ENCODE measurements at regions not wholly inside any gene's neighbourhood (a gene's known extent, or its start where the extent isn't known, plus 50 kb on each side); places are given as distances from the start of the nearest gene placed in this dataset.

DNA sequence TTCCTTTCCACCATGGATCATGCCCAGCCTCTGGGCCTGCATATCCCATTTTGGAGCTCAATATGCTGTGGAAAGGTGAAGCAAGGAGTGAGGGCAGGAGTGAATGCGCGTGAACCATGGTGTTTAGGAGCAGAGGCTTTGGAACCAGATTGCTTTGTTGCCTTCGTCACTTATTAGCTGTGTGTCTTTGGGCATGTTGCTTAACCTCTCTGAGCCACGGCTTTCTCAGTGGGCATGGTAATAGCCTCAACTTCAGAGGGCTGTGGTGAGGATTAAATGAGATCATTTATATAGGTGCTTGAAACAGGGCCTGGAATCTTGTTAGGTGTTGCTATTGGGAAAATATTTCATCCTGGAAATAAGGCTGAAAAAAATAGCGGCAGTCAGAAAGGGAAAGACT, 129.7 kb downstream of the WNT7A start:
- DNase-seq = no peak
- Histone ChIP-seq H3K4me3 (no peak overlapping the region), H3K27ac (ENCODE audit: low read depth in 1 of 2, low read length in 1 of 2) (no peak overlapping the region), H3K9ac (ENCODE audit: insufficient read depth in 1 of 2, low read length in 2 of 2) (no peak overlapping the region), H3K9me3 (ENCODE audit: control insufficient read depth in 4 of 4, insufficient read depth in 3 of 4, low read length in 3 of 4) (peaks cover 0 to 3% (median 0%) of the 10 kb centered on the region in 4 donors), H3K36me3 (ENCODE audit: control insufficient read depth in 4 of 4, insufficient read depth in 4 of 4, low read length in 4 of 4) (no peaks in the 10 kb centered on the region), H3K4me1 (ENCODE audit: control insufficient read depth in 5 of 5, insufficient read depth in 5 of 5, low read length in 5 of 5) (peaks cover 0 to 9% (median 0%) of the 10 kb centered on the region in 5 donors), H3K27me3 (ENCODE audit: control insufficient read depth in 3 of 3, insufficient read depth in 3 of 3, low read length in 2 of 3) (no peaks in the 10 kb centered on the region)
- no peak for ATAC-seq (ENCODE audit: insufficient read depth, low FRiP score)
- TF ChIP-seq, protein P1, sequence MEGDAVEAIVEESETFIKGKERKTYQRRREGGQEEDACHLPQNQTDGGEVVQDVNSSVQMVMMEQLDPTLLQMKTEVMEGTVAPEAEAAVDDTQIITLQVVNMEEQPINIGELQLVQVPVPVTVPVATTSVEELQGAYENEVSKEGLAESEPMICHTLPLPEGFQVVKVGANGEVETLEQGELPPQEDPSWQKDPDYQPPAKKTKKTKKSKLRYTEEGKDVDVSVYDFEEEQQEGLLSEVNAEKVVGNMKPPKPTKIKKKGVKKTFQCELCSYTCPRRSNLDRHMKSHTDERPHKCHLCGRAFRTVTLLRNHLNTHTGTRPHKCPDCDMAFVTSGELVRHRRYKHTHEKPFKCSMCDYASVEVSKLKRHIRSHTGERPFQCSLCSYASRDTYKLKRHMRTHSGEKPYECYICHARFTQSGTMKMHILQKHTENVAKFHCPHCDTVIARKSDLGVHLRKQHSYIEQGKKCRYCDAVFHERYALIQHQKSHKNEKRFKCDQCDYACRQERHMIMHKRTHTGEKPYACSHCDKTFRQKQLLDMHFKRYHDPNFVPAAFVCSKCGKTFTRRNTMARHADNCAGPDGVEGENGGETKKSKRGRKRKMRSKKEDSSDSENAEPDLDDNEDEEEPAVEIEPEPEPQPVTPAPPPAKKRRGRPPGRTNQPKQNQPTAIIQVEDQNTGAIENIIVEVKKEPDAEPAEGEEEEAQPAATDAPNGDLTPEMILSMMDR (IDR thresholded peaks at IDR 0.05; ENCODE audit: control extremely low read depth, extremely low read depth) = no peak
- WGBS, 2 donors = 93 to 94% methylated on average over 5 of the region's 5 CpGs

DNA sequence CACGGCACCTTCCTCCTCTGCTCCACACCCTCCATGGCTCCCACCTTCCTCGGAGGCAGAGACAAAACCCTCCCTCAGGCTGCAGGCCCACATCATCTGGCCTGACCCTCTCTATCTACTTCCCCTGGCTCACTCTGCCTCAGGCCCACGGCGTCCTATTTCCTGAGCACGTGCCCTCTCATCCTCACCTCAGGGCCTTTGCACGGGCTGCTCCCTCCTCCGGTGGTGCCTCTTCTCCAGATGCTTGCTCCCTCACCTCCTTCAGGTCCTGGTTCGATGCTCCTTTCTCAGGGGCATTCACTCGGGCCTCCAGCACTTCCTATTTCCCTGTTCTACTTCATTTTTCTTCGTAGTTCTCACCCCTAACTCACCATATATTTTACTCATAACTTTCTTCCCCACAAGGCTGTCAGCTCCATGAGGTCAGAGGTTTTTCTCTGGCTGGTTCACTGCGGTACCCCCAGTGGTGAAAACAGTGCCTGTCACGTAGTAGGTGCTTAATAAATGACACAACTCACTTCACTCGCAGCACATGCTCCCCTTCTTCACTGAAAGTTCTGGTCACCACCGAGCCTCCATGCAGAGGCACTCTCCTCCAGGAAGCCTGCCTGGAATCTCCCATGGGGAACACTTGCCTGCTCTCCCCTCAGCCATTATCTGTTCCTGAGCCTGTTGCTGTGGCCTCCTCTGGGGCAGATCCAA, 130.7 kb downstream of the WNT7A start:
- Histone ChIP-seq H3K4me3 (no peak overlapping the region), H3K27me3 (ENCODE audit: control insufficient read depth in 3 of 3, insufficient read depth in 3 of 3, low read length in 2 of 3) (no peaks in the 10 kb centered on the region), H3K9me3 (ENCODE audit: control insufficient read depth in 4 of 4, insufficient read depth in 3 of 4, low read length in 3 of 4) (no peaks in the 10 kb centered on the region), H3K36me3 (ENCODE audit: control insufficient read depth in 4 of 4, insufficient read depth in 4 of 4, low read length in 4 of 4) (no peaks in the 10 kb centered on the region), H3K27ac (ENCODE audit: low read depth in 1 of 2, low read length in 1 of 2) (no peak overlapping the region), H3K4me1 (ENCODE audit: control insufficient read depth in 5 of 5, insufficient read depth in 5 of 5, low read length in 5 of 5) (peaks cover 0 to 9% (median 0%) of the 10 kb centered on the region in 5 donors), H3K9ac (ENCODE audit: insufficient read depth in 1 of 2, low read length in 2 of 2) (no peak overlapping the region)
- no peak for DNase-seq
- ATAC-seq (ENCODE audit: insufficient read depth, low FRiP score) = no peak
- TF ChIP-seq, protein P1 (IDR thresholded peaks at IDR 0.05; ENCODE audit: control extremely low read depth, extremely low read depth) = no peak
- 85 to 86% methylated on average over 14 of the region's 14 CpGs for WGBS, 2 donors

DNA sequence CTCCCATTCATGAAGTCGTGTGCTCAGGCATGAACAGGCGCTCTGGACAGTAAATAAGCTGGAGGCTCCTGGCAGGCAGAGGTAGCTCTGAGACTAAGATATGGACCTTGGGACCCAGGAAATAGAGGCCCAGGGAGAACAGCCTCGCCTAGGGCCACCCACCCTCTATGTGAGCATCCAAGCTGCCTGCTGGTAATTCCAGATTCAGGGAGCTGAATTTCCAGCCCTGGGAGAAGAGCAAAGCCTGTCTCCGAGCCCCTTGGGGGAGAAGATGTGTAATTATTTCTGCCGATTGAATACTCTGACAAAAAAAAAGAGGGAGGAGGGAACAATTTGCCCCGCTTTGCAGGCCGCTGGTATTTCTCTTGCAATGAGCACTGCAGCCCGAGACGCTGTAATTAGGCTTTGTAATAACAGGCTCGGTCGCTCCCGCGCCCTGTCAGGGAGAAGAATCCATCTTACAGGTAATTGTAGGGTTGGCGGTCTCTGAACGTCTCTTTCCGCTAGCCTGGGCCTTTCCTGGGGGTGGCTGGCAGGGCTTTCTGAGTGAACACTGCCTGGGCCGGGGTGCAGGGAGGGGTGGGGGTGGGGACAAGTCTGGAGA, 131.5 kb downstream of the WNT7A start:
- Histone ChIP-seq H3K4me3 (no peak overlapping the region), H3K4me1 (ENCODE audit: control insufficient read depth in 5 of 5, insufficient read depth in 5 of 5, low read length in 5 of 5) (peaks cover 0 to 9% (median 0%) of the 10 kb centered on the region in 5 donors), H3K27me3 (ENCODE audit: control insufficient read depth in 3 of 3, insufficient read depth in 3 of 3, low read length in 2 of 3) (no peaks in the 10 kb centered on the region), H3K9ac (ENCODE audit: insufficient read depth in 1 of 2, low read length in 2 of 2) (no peak overlapping the region), H3K9me3 (ENCODE audit: control insufficient read depth in 4 of 4, insufficient read depth in 3 of 4, low read length in 3 of 4) (no peaks in the 10 kb centered on the region), H3K36me3 (ENCODE audit: control insufficient read depth in 4 of 4, insufficient read depth in 4 of 4, low read length in 4 of 4) (no peaks in the 10 kb centered on the region), H3K27ac (ENCODE audit: low read depth in 1 of 2, low read length in 1 of 2) (no peak overlapping the region)
- TF ChIP-seq, protein P1 (IDR thresholded peaks at IDR 0.05; ENCODE audit: control extremely low read depth, extremely low read depth) = no peak
- WGBS, 2 donors = 84 to 92% methylated on average over 17 of the region's 17 CpGs
- ATAC-seq (ENCODE audit: insufficient read depth, low FRiP score) (no peak), DNase-seq (no peak)
